SK-N-SH treated with all-trans-retinoic acid at 6 μM for 48 hours (cell line): ENCODE measurements at regions not wholly inside any gene's neighbourhood (a gene's known extent, or its start where the extent isn't known, plus 50 kb on each side); places are given as distances from the start of the nearest gene placed in this dataset.

Source experiments
- ARNTL ChIP-seq: fragments of 450-650 bp; formaldehyde crosslinking; IDR thresholded peaks from 2 replicates; pipeline ENCODE4 v1.5.0; 2020; ENCODE audit warnings: low read depth, mild to moderate bottlenecking, moderate library complexity, borderline replicate concordance
- CREB5 ChIP-seq: fragments of 250-450 bp; sonication (Bioruptor Pico); IDR thresholded peaks from 2 replicates; pipeline ENCODE4 v1.5.1; 2020; ENCODE audit warnings: low read depth, mild to moderate bottlenecking, moderate library complexity
- OSR1 ChIP-seq: fragments of 250-450 bp; sonication (Bioruptor Pico); IDR thresholded peaks from 2 replicates; pipeline ENCODE4 v1.8.0; 2022; ENCODE audit warnings: moderate library complexity, mild to moderate bottlenecking, inconsistent platforms
- PPARA ChIP-seq: fragments of 250-450 bp; sonication (Bioruptor Pico); IDR thresholded peaks from 2 replicates; pipeline ENCODE4 v1.5.0; 2020; ENCODE audit warnings: mild to moderate bottlenecking, borderline replicate concordance
- RARB ChIP-seq: fragments of 250-450 bp; sonication (Bioruptor Pico); IDR thresholded peaks from 2 replicates; pipeline ENCODE4 v1.8.0; 2021; ENCODE audit warnings: mild to moderate bottlenecking, moderate library complexity
- ZFP3 ChIP-seq: fragments of 250-450 bp; sonication (Bioruptor Pico); IDR thresholded peaks from 2 replicates; pipeline ENCODE4 v1.5.0; 2020; ENCODE audit warnings: mild to moderate bottlenecking, moderate library complexity
- ZFP30 ChIP-seq: fragments of 450-650 bp; formaldehyde crosslinking; IDR thresholded peaks from 2 replicates; pipeline ENCODE4 v1.5.0; 2022; ENCODE audit warnings: mild to moderate bottlenecking, moderate library complexity
- ZNF565 ChIP-seq: fragments of 450-650 bp; formaldehyde crosslinking; conservative IDR thresholded peaks from 2 replicates; pipeline ENCODE4 v1.5.0; 2020; ENCODE audit warnings: low read depth, mild to moderate bottlenecking, moderate library complexity
- ZNF70 ChIP-seq: fragments of 450-650 bp; formaldehyde crosslinking; IDR thresholded peaks from 2 replicates; pipeline ENCODE4 v1.5.0; 2020; ENCODE audit warnings: mild to moderate bottlenecking, moderate library complexity

DNA sequence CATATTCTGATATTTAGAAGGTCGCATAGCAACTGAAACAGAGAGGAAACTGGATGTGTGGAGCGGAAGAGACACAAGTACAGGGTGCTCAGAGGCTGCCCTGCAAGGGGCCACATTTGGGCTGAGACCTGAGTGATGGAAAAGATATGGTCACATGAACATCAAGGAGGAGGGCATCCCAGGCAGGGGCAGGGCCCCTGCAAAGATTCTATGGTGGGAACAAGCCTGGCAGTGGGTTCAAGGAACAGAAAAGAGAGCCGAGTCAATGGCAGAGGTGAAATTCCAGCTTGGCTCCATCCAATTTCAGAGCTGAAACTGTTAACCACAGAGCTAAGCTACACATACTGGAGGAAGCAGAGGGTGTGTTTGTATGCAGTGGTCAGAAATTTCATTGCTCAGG lies 227.7 kb downstream of the PRDM2 start:
- no peak for TF ChIP-seq RARB (CRISPR knock-in tag)
- TF ChIP-seq ARNTL (CRISPR knock-in tag), result no peak
- no peak for TF ChIP-seq PPARA (CRISPR knock-in tag)
- no peak for TF ChIP-seq ZFP3 (CRISPR knock-in tag)
- no peak for TF ChIP-seq ZNF70 (CRISPR knock-in tag)
- no peak for TF ChIP-seq OSR1
- no peak for TF ChIP-seq CREB5 (CRISPR knock-in tag)
- no peak for TF ChIP-seq ZFP30 (CRISPR knock-in tag)
- TF ChIP-seq ZNF565 (CRISPR knock-in tag), result no peak
